HepG2 (cell line): ENCODE measurements at regions not wholly inside any gene's neighbourhood (a gene's known extent, or its start where the extent isn't known, plus 50 kb on each side); places are given as distances from the start of the nearest gene placed in this dataset.

Source experiments
- ATAC-seq: fragments of 200-7000 bp; cut with Tn5 transposase; 3 replicates; pipeline ENCODE4 v1.9.1; 2020; ENCODE audit warnings: mild to moderate bottlenecking, moderate library complexity
- BruUV-seq: library from RNA; stranded (reverse); fragments of 400-500 nt; replicated peaks from 2 replicates; lab custom pipeline; 2021; lab: Mats Ljungman, UMichigan
- CTCF ChIA-PET: fragments of 300-600 bp; formaldehyde crosslinking; extraction: SDS; loops from one replicate; lab custom pipeline; 2021; ENCODE audit warnings: low total read pairs, inconsistent platforms, low intra/inter-chr PET ratio; lab: Yijun Ruan, JAX
- POLR2A ChIA-PET: fragments of 350-600 bp; sonication (Branson Sonifier 250); formaldehyde crosslinking; loops from one replicate; lab custom pipeline; 2020; ENCODE audit warnings: antibody characterized with exemption, inconsistent platforms; lab: Yijun Ruan, JAX
- DNase-seq: peaks from one replicate; pipeline ENCODE4 v3.0.0-alpha.2; 2015; ENCODE audit warnings: low spot score
- FAIRE-seq: peaks from 3 replicates; lab custom pipeline; 2011; peaks lifted over from hg19 to GRCh38; lab: Jason Lieb, UNC
- H2AFZ ChIP-seq: one replicate; pipeline ENCODE4 v1.6.1; 2011; ENCODE audit warnings: low read length, inconsistent platforms
- H3K27ac ChIP-seq: fragments of 300-600 bp; 3 replicates; pipeline ENCODE4 v1.8.0; 2011; ENCODE audit warnings: mixed run types, mild to moderate bottlenecking, mixed read lengths, low read length, inconsistent platforms; ENCODE audit not compliant: insufficient read depth; ENCODE audit errors: extremely low read length
- H3K27me3 ChIP-seq, 2 experiments: fragments of 200-600 bp in 1 of 2; 2 replicates in 1 of 2; 3 replicates in 1 of 2; pipeline versions ENCODE4 v1.6.0 to v1.8.0; 2011; ENCODE audit warnings: low read length in 2 of 2, mild to moderate bottlenecking in 2 of 2, moderate library complexity in 2 of 2, inconsistent platforms in 1 of 2; ENCODE audit not compliant: insufficient read depth in 2 of 2, control insufficient read depth in 1 of 2
- H3K36me3 ChIP-seq, 2 experiments: fragments of 200-600 bp in 1 of 2; replicated peaks in 1 of 2; 2 replicates in 1 of 2; 3 replicates in 1 of 2; pipeline versions ENCODE4 v1.5.1 to v1.8.0; 2011; ENCODE audit warnings: low read length in 2 of 2, inconsistent platforms in 1 of 2; ENCODE audit not compliant: insufficient read depth in 2 of 2, control insufficient read depth in 1 of 2
- H3K4me1 ChIP-seq: 2 replicates; pipeline ENCODE4 v1.5.1; 2012; ENCODE audit warnings: low read length, inconsistent platforms; ENCODE audit not compliant: insufficient read depth
- H3K4me2 ChIP-seq: 2 replicates; pipeline ENCODE4 v1.6.0; 2011; ENCODE audit warnings: low read depth, low read length, inconsistent platforms
- H3K4me3 ChIP-seq, 3 experiments: fragments of 200-600 bp in 1 of 3; sonication (generic), shearing (Covaris generic) in 1 of 3; replicated peaks in 1 of 3; 2 replicates each; pipeline ENCODE4 v1.5.1; 2011 to 2016; ENCODE audit warnings: low read length in 3 of 3, inconsistent platforms in 2 of 3, low read depth in 2 of 3, mild to moderate bottlenecking in 2 of 3, control low read depth in 1 of 3, mixed read lengths in 1 of 3; ENCODE audit not compliant: insufficient read depth in 1 of 3
- H3K79me2 ChIP-seq: one replicate; pipeline ENCODE4 v1.6.1; 2011; ENCODE audit warnings: low read length, inconsistent platforms; ENCODE audit not compliant: insufficient read depth
- H3K9ac ChIP-seq: 2 replicates; pipeline ENCODE4 v1.6.0; 2011; ENCODE audit warnings: mild to moderate bottlenecking, low read depth, low read length, inconsistent platforms; ENCODE audit not compliant: insufficient read depth
- H3K9me3 ChIP-seq: 2 replicates; pipeline ENCODE4 v1.5.1; 2012; ENCODE audit warnings: mild to moderate bottlenecking, low read length
- H4K20me1 ChIP-seq: 2 replicates; pipeline ENCODE4 v1.6.0; 2011; ENCODE audit warnings: inconsistent platforms, mild to moderate bottlenecking, low read length, moderate library complexity; ENCODE audit not compliant: insufficient read depth
- ELF3 ChIP-seq: IDR thresholded peaks from 2 replicates; pipeline ENCODE4 v1.6.1; 2016; ENCODE audit warnings: missing genetic modification reagents, missing compliant biosample characterization
- JDP2 ChIP-seq: sonication (generic); formaldehyde crosslinking; IDR thresholded peaks from 2 replicates; pipeline ENCODE4 v1.8.1; 2022; ENCODE audit warnings: missing genetic modification reagents, borderline replicate concordance
- KLF16 ChIP-seq, 2 experiments: sonication (generic) in 1 of 2; formaldehyde crosslinking in 1 of 2; IDR thresholded peaks; 2 replicates each; pipeline versions ENCODE4 v1.6.1 to v1.8.0; 2016 to 2023; ENCODE audit warnings: missing genetic modification reagents in 2 of 2, missing compliant biosample characterization in 1 of 2
- SNRNP70 ChIP-seq: fragments of 200-400 bp; formaldehyde crosslinking; IDR thresholded peaks from 2 replicates; pipeline ENCODE4 v1.6.1; 2017; ENCODE audit warnings: mild to moderate bottlenecking, low read depth, low read length, moderate library complexity
- SP1 ChIP-seq, 2 experiments: fragments of 450-650 bp in 1 of 2; sonication (generic) in 1 of 2; formaldehyde crosslinking in 1 of 2; IDR thresholded peaks; 2 replicates each; pipeline versions ENCODE4 v1.4.0 to v1.6.1; 2016 to 2020; ENCODE audit warnings: missing genetic modification reagents in 1 of 2
- TBP ChIP-seq: sonication (generic); formaldehyde crosslinking; IDR thresholded peaks from 2 replicates; pipeline ENCODE4 v1.5.0; 2020; ENCODE audit warnings: missing genetic modification reagents
- YEATS2 ChIP-seq: sonication (generic); formaldehyde crosslinking; IDR thresholded peaks from 2 replicates; pipeline ENCODE4 v1.4.0; 2020; ENCODE audit warnings: missing genetic modification reagents, borderline replicate concordance
- ZKSCAN1 ChIP-seq: fragments of 150-350 bp; IDR thresholded peaks from 2 replicates; pipeline ENCODE4 v1.6.1; 2014; ENCODE audit warnings: low read length
- ZNF205 ChIP-seq: IDR thresholded peaks from 2 replicates; pipeline ENCODE4 v1.6.1; 2018; ENCODE audit warnings: missing biosample characterization, missing genetic modification reagents
- ZNF30 ChIP-seq: sonication (generic); formaldehyde crosslinking; IDR thresholded peaks from 2 replicates; pipeline ENCODE4 v1.5.0; 2020; ENCODE audit warnings: mild to moderate bottlenecking, missing genetic modification reagents
- WGBS: methylation state at CpG from one replicate; pipeline ENCODE4 v1.1.6; 2017; ENCODE audit warnings: low lambda C conversion rate; 5-methylcytosine and 5-hydroxymethylcytosine counted together
- in situ Hi-C: cut with HindIII; loops from 2 replicates; pipeline ENCODE4 v1.10.0; 2017; ENCODE audit warnings: low pct_unique_long_range_greater_than_20kb; ENCODE audit not compliant: extremely low pct_ligation_motif_present
- intact Hi-C: fragments of 100-400 bp; cut with micrococcal nuclease; formaldehyde crosslinking; loops from one replicate; pipeline ENCODE4 v1.10.0; 2022; ENCODE audit not compliant: unreplicated experiment
- TF ChIP-seq, protein P1 (sequence below): sonication (generic); formaldehyde crosslinking; IDR thresholded peaks from 2 replicates; pipeline ENCODE4 v1.5.0; 2020; ENCODE audit warnings: mild to moderate bottlenecking, missing genetic modification reagents, moderate library complexity
- TF ChIP-seq, protein P2 (sequence below): sonication (generic); formaldehyde crosslinking; IDR thresholded peaks from 2 replicates; pipeline ENCODE4 v1.4.0; 2020; ENCODE audit warnings: missing genetic modification reagents
- TF ChIP-seq, protein P3 (sequence below): sonication (generic); formaldehyde crosslinking; IDR thresholded peaks from 2 replicates; pipeline ENCODE4 v1.8.0; 2022; ENCODE audit warnings: missing genetic modification reagents, mild to moderate bottlenecking, borderline replicate concordance
- TF ChIP-seq, protein P4 (sequence below): sonication (generic); formaldehyde crosslinking; conservative IDR thresholded peaks from 2 replicates; pipeline ENCODE4 v1.4.0; 2020; ENCODE audit warnings: missing genetic modification reagents

DNA sequence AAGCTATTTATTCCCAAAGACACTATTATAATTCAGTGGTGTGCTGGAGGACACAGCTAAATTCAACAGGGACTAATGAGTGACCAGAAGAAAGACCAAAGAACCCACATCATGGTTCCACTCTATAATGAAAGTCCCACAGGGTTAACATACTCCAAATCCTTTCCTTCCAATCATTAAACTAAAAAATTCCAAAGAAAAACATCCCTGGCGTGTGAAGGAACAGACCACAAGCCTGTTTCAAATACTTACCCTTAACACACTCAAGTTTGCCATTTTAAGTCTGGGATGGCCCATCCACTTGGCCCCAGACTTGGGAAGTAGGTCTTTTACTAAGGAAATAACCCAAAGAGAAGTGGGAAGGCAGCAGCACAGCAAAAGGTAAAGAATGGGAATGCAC is 150.1 kb upstream of the CCDC150 start:
- POLR2A ChIA-PET, result no interaction called here

DNA sequence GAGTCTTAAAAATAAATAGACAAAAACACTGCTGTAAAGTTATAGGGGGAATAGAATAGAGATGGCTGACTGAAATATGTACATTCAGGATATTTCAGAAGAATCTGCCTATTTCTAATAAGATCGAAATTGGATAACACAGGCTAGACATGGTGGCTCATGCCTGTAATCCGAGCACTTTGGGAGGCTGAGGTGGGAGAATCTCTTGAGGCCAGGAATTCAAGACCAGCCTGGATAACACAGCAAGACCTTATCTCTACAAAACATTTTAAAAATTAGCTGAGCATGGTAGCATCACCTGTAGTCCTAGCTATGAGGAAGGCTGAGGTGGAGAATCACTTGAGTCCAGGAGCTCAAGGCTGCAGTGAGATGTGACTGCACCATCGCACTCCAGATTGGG is 146.6 kb upstream of the CCDC150 start:
- H3K27me3 ChIP-seq, result no peaks in the 10 kb centered on the region
- no peak overlapping the region for H2AFZ ChIP-seq
- no peak overlapping the region for H3K4me3 ChIP-seq
- BruUV-seq, result no TSS peak
- 1% methylated on average over 3 of the region's 3 CpGs for WGBS
- no peak for FAIRE-seq
- no peaks in the 10 kb centered on the region for H3K9me3 ChIP-seq
- intact Hi-C loops (no loop called here), in situ Hi-C loops (no loop called here)
- no peaks in the 10 kb centered on the region for H3K79me2 ChIP-seq
- ChIA-PET CTCF (no interaction called here), POLR2A (no interaction called here)
- DNase-seq, result no peak
- H3K4me1 ChIP-seq, result no peaks in the 10 kb centered on the region
- ATAC-seq, result no peak
- H3K4me2 ChIP-seq, result no peak overlapping the region
- no peaks in the 10 kb centered on the region for H4K20me1 ChIP-seq
- no peak overlapping the region for H3K9ac ChIP-seq
- no peak overlapping the region for H3K27ac ChIP-seq
- no peaks in the 10 kb centered on the region for H3K36me3 ChIP-seq
- TF ChIP-seq, protein P1, sequence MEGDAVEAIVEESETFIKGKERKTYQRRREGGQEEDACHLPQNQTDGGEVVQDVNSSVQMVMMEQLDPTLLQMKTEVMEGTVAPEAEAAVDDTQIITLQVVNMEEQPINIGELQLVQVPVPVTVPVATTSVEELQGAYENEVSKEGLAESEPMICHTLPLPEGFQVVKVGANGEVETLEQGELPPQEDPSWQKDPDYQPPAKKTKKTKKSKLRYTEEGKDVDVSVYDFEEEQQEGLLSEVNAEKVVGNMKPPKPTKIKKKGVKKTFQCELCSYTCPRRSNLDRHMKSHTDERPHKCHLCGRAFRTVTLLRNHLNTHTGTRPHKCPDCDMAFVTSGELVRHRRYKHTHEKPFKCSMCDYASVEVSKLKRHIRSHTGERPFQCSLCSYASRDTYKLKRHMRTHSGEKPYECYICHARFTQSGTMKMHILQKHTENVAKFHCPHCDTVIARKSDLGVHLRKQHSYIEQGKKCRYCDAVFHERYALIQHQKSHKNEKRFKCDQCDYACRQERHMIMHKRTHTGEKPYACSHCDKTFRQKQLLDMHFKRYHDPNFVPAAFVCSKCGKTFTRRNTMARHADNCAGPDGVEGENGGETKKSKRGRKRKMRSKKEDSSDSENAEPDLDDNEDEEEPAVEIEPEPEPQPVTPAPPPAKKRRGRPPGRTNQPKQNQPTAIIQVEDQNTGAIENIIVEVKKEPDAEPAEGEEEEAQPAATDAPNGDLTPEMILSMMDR (CRISPR knock-in tag), result no peak
- TF ChIP-seq, protein P2, sequence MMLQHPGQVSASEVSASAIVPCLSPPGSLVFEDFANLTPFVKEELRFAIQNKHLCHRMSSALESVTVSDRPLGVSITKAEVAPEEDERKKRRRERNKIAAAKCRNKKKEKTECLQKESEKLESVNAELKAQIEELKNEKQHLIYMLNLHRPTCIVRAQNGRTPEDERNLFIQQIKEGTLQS (CRISPR knock-in tag), result no peak
- TF ChIP-seq ELF3 (CRISPR knock-in tag) (no peak), JDP2 (CRISPR knock-in tag) (no peak), SP1 (IDR thresholded peaks at IDR 0.05) (no peak), SP1 (CRISPR knock-in tag; IDR thresholded peaks at IDR 0.05) (no peak), KLF16 (CRISPR knock-in tag; IDR thresholded peaks at IDR 0.05) (no peak), SNRNP70 (no peak), ZNF205 (CRISPR knock-in tag) (no peak), TBP (no peak), YEATS2 (CRISPR knock-in tag) (no peak), ZNF30 (CRISPR knock-in tag) (no peak)
- TF ChIP-seq, protein P3, sequence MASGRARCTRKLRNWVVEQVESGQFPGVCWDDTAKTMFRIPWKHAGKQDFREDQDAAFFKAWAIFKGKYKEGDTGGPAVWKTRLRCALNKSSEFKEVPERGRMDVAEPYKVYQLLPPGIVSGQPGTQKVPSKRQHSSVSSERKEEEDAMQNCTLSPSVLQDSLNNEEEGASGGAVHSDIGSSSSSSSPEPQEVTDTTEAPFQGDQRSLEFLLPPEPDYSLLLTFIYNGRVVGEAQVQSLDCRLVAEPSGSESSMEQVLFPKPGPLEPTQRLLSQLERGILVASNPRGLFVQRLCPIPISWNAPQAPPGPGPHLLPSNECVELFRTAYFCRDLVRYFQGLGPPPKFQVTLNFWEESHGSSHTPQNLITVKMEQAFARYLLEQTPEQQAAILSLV (CRISPR knock-in tag), result no peak
- TF ChIP-seq, protein P4, sequence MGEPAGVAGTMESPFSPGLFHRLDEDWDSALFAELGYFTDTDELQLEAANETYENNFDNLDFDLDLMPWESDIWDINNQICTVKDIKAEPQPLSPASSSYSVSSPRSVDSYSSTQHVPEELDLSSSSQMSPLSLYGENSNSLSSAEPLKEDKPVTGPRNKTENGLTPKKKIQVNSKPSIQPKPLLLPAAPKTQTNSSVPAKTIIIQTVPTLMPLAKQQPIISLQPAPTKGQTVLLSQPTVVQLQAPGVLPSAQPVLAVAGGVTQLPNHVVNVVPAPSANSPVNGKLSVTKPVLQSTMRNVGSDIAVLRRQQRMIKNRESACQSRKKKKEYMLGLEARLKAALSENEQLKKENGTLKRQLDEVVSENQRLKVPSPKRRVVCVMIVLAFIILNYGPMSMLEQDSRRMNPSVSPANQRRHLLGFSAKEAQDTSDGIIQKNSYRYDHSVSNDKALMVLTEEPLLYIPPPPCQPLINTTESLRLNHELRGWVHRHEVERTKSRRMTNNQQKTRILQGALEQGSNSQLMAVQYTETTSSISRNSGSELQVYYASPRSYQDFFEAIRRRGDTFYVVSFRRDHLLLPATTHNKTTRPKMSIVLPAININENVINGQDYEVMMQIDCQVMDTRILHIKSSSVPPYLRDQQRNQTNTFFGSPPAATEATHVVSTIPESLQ (CRISPR knock-in tag), result no peak

More for the DNA sequence above, 150.1 kb upstream of the CCDC150 start:
- Histone ChIP-seq H3K4me1 (no peaks in the 10 kb centered on the region), H4K20me1 (no peaks in the 10 kb centered on the region), H3K9me3 (no peaks in the 10 kb centered on the region), H3K4me2 (no peak overlapping the region), H3K36me3 (no peaks in the 10 kb centered on the region), H3K79me2 (no peaks in the 10 kb centered on the region), H2AFZ (no peak overlapping the region), H3K4me3 (no peak overlapping the region), H3K27me3 (peaks cover 0 to 7% of the 10 kb centered on the region in 2 experiments; a peak in 2 of 5 replicates), H3K27ac (no peak overlapping the region), H3K9ac (no peak overlapping the region)
- BruUV-seq, result no TSS peak
- in situ Hi-C loops, result no loop called here
- no peak for ATAC-seq
- no peak for TF ChIP-seq ZKSCAN1
- intact Hi-C loops, result no loop called here
- WGBS, result 3% methylated on average over 1 of the region's 1 CpG
- CTCF ChIA-PET, result no interaction called here
- no peak for FAIRE-seq
- DNase-seq, result no peak
